ENCODE measurements at regions not wholly inside any gene's neighbourhood (a gene's known extent, or its start where the extent isn't known, plus 50 kb on each side); places are given as distances from the start of the nearest gene placed in this dataset.

- no peak for TF ChIP-seq FOXM1 (IDR thresholded peaks at IDR 0.05; ENCODE audit: borderline replicate concordance, low read depth)
- no peak for TF ChIP-seq USF1 (IDR thresholded peaks at IDR 0.05)
- TF ChIP-seq REST (IDR thresholded peaks at IDR 0.05; ENCODE audit: low read depth) = no peak
- TF ChIP-seq CEBPB (IDR thresholded peaks at IDR 0.05) = no peak
- no peak for TF ChIP-seq RAD21 (IDR thresholded peaks at IDR 0.05; ENCODE audit: low read depth)
- TF ChIP-seq MAX (IDR thresholded peaks at IDR 0.05) = no peak
- TF ChIP-seq EGR1 (IDR thresholded peaks at IDR 0.05) = no peak
- no peak for TF ChIP-seq EP300 (IDR thresholded peaks at IDR 0.05; ENCODE audit: borderline replicate concordance)
- no peak for TF ChIP-seq TAF1 (IDR thresholded peaks at IDR 0.05; ENCODE audit: low read depth)
- no peak for TF ChIP-seq ZBTB7A (IDR thresholded peaks at IDR 0.05; ENCODE audit: low read depth)
- TF ChIP-seq TCF12 (IDR thresholded peaks at IDR 0.05; ENCODE audit: low read depth) = no peak
- no peak for TF ChIP-seq NFIC (IDR thresholded peaks at IDR 0.05)
Measured at GRCh38 chr4:34220601-34221000, 2023.7 kb downstream of the ARAP2 start.
